Heart right ventricle (tissue), 16 donors: ENCODE measurements at regions not wholly inside any gene's neighbourhood (a gene's known extent, or its start where the extent isn't known, plus 50 kb on each side); places are given as distances from the start of the nearest gene placed in this dataset.

Source experiments
- ATAC-seq, 8 donors: fragments of 200-7000 bp; cut with Tn5 transposase; one replicate each; pipeline ENCODE4 v1.9.1; 2020; ENCODE audit warnings: mild to moderate bottlenecking in 8 of 8, moderate library complexity in 8 of 8, moderate number of reproducible peaks in 1 of 8
- DNase-seq, 2 donors: peaks; one replicate each; pipeline ENCODE4 v3.0.0-alpha.2; 2020
- H3K27ac ChIP-seq, 10 donors: fragments of 200-600 bp; sonication (generic) in 2 of 10; one replicate each; pipeline versions ENCODE4 v1.5.0 to v1.8.0; 2020 to 2022; ENCODE audit warnings: mild to moderate bottlenecking in 3 of 10
- H3K27me3 ChIP-seq, 7 donors: fragments of 200-600 bp; one replicate each; pipeline ENCODE4 v1.8.0; 2021 to 2022; ENCODE audit warnings: mild to moderate bottlenecking in 2 of 7
- H3K36me3 ChIP-seq, 9 donors: fragments of 200-600 bp; sonication (generic) in 1 of 9; one replicate each; pipeline versions ENCODE4 v1.5.0 to v1.8.0; 2020 to 2022; ENCODE audit warnings: mild to moderate bottlenecking in 2 of 9
- H3K4me1 ChIP-seq, 9 donors: fragments of 200-600 bp; sonication (generic) in 1 of 9; one replicate each; pipeline versions ENCODE4 v1.5.0 to v1.8.0; 2020 to 2022; ENCODE audit warnings: mild to moderate bottlenecking in 4 of 9
- H3K4me3 ChIP-seq, 10 donors: fragments of 200-600 bp; sonication (generic) in 2 of 10; one replicate each; pipeline versions ENCODE4 v1.5.0 to v1.8.0; 2020 to 2022; ENCODE audit warnings: mild to moderate bottlenecking in 7 of 10, moderate library complexity in 2 of 10
- H3K9me3 ChIP-seq, 11 donors: fragments of 200-600 bp in 10 of 11; sonication (generic) in 2 of 11; one replicate each; pipeline versions ENCODE4 v1.5.0 to v1.8.0; 2013 to 2022; ENCODE audit warnings: mild to moderate bottlenecking in 2 of 11, control low read depth in 1 of 11, moderate library complexity in 1 of 11
- CTCF ChIP-seq, 9 donors: fragments of 200-600 bp; sonication (generic) in 2 of 9; IDR thresholded peaks; one replicate each; pipeline versions ENCODE4 v1.5.0 to v1.8.0; 2021 to 2022; ENCODE audit warnings: antibody characterized with exemption in 9 of 9, mild to moderate bottlenecking in 5 of 9, moderate library complexity in 1 of 9
- WGBS, 2 donors: extraction: QIAGEN DNeasy Blood & Tissue Kit; methylation state at CpG; one replicate each; pipeline ENCODE4 v1.1.7; 2013; ENCODE audit warnings: inconsistent platforms in 1 of 2; 5-methylcytosine and 5-hydroxymethylcytosine counted together
- intact Hi-C, 10 donors: fragments of 100-400 bp; cut with DNase I; formaldehyde crosslinking; loops; one replicate each; pipeline versions ENCODE4 v1.11.1 to v1.14.2; 2022
- donor health status: Arrhythmogenic right ventricular cardiomyopathy.
- donor health status: ischemic (EF 13 %, LVEDD 7.1; RV severe dilation, severe dysfunction).
- donor health status: healthy with polysubstance abuse.
- donor health status: DM: no; HTN: yes; CAD: no.
- donor health status: DM: no; HTN: no; CAD: no.
- donor health status: ischemic (EF 25% LVEDD 6.9; RV normal size, moderate dysfunction).
- donor health status: ischemic (EF 25% LVEDD 5.7; RV mildly dilated, moderate dysfunction).
- donor health status: healthy.
- donor health status: DM: yes; HTN: yes; CAD: no.
- donor health status: Ischemic cardiomyopathy.
- donor health status: ischemic (EF 35%, LVEDD 5.7; RV mildly dilated, moderate dysfunction).
- donor health status: nonischemic (EF 11% LVEDD 7.7; RV severe dilation, severe dysfunction).
- donor health status: DM: yes; HTN: yes; CAD: no.
- donor health status: PGD.
- donor health status: ischemic (EF 29% LVEDD 5.4; RV normal size, mild dysfunction).
- donor health status: nonischemic (EF 23%, LVEDD 6.1; RV moderate dilation, normal function).

GRCh38 chr2:236872015-236872414 lies 213.7 kb upstream of the COPS8 start:
- no peak for TF ChIP-seq CTCF (IDR thresholded peaks at IDR 0.05)
- H3K27ac ChIP-seq, result peak overlapping the region in 5 of 10 donors; percentile 35 to 88 (median 38)
- H3K27me3 ChIP-seq, result no peaks in the 10 kb centered on the region
- ATAC-seq, result peak in 1 of 8 donors; percentile 24
- intact Hi-C loops, result loop anchor here in 1 of 10 donors (10.0 kb wide), 1 partner anchor 297 kb away; no protein-coding TSS in a partner anchor
- H3K9me3 ChIP-seq, result no peaks in the 10 kb centered on the region
- 91 to 95% methylated on average over 4 of the region's 4 CpGs for WGBS, 2 donors
- H3K4me3 ChIP-seq, result no peak overlapping the region
- DNase-seq, result no peak
- peaks cover 0 to 48% (median 6%) of the 10 kb centered on the region in 9 donors for H3K4me1 ChIP-seq
- no peaks in the 10 kb centered on the region for H3K36me3 ChIP-seq

GRCh38 chr2:236872981-236873380 lies 212.7 kb upstream of the COPS8 start:
- no peak for DNase-seq
- H3K27me3 ChIP-seq, result no peaks in the 10 kb centered on the region
- peaks cover 0 to 45% (median 6%) of the 10 kb centered on the region in 9 donors for H3K4me1 ChIP-seq
- 93 to 94% methylated on average over 7 of the region's 7 CpGs for WGBS, 2 donors
- intact Hi-C loops, result loop anchor here in 1 of 10 donors (10.0 kb wide), 1 partner anchor 298 kb away; no protein-coding TSS in a partner anchor
- H3K9me3 ChIP-seq, result no peaks in the 10 kb centered on the region
- ATAC-seq, result no peak
- no peak overlapping the region for H3K4me3 ChIP-seq
- H3K27ac ChIP-seq, result peak overlapping the region in 1 of 10 donors; percentile 88
- no peaks in the 10 kb centered on the region for H3K36me3 ChIP-seq
- no peak for TF ChIP-seq CTCF (IDR thresholded peaks at IDR 0.05)

GRCh38 chr2:236873636-236874035 lies 212.1 kb upstream of the COPS8 start:
- Histone ChIP-seq H3K27me3 (no peaks in the 10 kb centered on the region), H3K4me1 (peaks cover 0 to 45% (median 6%) of the 10 kb centered on the region in 9 donors), H3K36me3 (no peaks in the 10 kb centered on the region), H3K4me3 (no peak overlapping the region), H3K27ac (no peak overlapping the region), H3K9me3 (no peaks in the 10 kb centered on the region)
- no peak for DNase-seq
- TF ChIP-seq CTCF (IDR thresholded peaks at IDR 0.05), result no peak
- 58 to 65% methylated on average over 4 of the region's 4 CpGs for WGBS, 2 donors
- intact Hi-C loops, result loop anchor here in 1 of 10 donors (10.0 kb wide), 1 partner anchor 299 kb away; no protein-coding TSS in a partner anchor
- ATAC-seq, result no peak

- H3K27ac ChIP-seq, result peak overlapping the region in 1 of 10 donors; percentile 9
- 84 to 89% methylated on average over 3 of the region's 3 CpGs for WGBS, 2 donors
- intact Hi-C loops, result loop anchor here in 1 of 10 donors (10.0 kb wide), 1 partner anchor 300 kb away; no protein-coding TSS in a partner anchor
- no peaks in the 10 kb centered on the region for H3K36me3 ChIP-seq
- H3K4me3 ChIP-seq, result no peak overlapping the region
- DNase-seq (no peak), ATAC-seq (no peak)
- TF ChIP-seq CTCF (IDR thresholded peaks at IDR 0.05), result no peak
- no peaks in the 10 kb centered on the region for H3K27me3 ChIP-seq
- H3K9me3 ChIP-seq, result no peaks in the 10 kb centered on the region
- H3K4me1 ChIP-seq, result peaks cover 0 to 34% (median 6%) of the 10 kb centered on the region in 9 donors
These were observed 210.7 kb upstream of the COPS8 start for GRCh38 chr2:236874866-236875481.
